ENCODE measurements at regions not wholly inside any gene's neighbourhood (a gene's known extent, or its start where the extent isn't known, plus 50 kb on each side); places are given as distances from the start of the nearest gene placed in this dataset.

DNA sequence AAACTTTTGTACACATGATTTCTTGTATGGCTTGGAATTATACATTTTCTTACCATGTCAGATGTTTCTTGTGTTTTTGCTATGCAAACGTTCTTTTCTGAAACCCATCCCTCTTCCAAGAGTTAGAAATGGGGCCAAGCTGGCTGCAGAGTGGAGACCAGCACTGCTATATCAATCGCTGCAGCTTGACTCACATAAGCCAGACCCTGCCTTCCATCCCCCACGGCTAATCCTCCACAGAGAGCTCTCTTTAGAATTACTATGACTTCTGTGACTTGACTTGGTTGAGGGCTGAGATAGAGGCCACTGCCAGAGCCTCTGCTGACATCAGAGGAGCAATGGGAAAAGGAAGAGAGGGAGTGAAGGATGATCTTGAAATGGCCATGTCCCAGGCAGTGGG, 147.9 kb downstream of the DACT1 start:
- no peak for DNase-seq

DNA sequence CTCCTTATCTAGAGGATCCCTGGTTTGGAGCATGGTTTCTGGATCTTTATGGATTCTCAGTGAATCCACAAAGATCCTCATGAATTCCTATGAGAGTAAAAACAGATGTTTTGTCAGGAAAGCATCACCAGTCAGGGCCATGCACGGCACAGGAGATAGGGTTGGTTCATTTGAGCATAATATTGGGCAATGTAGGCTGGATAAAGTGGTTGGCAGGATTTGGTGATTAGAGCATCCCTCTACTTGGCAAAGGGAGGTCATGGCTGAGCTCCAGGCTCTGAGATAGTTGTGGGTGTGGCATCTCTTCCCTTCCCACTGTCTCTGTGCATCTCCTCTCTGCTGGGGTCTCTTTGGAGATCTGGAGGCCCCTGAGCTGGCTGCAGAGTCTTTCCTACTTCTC, 149.8 kb downstream of the DACT1 start:
- no peak for DNase-seq

DNA sequence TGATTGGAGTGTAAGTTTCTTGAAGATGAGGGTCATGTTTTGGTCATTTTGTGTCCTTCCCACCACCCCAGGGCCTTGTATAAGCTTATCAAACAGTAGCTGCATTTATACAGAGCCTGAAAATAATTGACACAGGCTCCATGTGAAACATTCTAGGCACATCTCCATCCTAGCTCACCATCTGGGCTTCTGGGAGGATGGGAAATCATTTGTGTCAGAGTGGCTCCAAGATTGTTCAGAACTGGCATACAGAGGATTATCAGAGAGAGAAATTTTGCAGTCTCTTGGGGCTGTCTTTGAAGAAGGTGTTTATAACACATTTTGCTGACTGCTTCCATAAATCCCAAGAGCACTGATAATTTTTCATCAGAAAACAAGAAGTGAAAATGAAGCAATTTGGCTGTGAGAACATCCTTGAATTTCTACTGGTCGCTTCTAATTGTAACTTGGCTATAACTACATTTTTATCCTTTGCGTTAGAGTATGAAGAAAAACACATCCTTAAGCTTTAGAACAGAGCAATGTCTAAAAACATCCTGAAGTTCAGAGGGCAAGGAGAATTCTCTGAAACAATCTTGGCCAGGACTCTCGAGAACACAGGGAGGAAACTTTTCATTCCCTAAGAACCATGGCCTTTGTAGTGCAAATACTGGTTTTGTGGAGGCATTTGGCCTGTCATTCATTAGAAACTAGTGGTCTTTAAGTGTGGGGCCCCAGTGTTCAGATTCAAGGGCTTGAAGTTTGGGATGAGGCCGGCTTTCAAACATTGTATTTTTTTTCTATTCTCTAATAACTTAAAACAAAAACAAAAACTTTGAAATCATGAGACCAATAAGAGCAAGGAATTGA, 151.1 kb downstream of the DACT1 start:
- DNase-seq = no peak

DNA sequence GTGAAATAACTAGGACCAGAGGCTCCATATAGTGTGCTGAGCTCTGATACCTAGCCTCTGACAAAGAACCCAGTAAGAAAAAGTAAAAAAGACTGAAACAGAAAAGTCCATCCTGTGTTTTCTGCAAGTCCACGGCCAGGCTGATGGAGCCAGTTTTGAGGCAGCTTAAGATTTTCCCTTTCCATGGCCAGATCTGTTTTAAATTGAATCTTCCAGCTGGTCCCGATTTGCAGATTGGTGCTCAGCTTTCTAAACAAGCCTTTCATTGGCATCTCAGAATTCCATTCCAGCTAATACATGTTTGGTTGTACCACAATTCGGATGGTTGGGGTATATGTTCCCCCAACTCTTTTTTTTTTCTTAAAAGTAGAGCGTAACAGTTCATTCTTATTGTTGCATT, 152.0 kb downstream of the DACT1 start:
- no peak for DNase-seq

DNA sequence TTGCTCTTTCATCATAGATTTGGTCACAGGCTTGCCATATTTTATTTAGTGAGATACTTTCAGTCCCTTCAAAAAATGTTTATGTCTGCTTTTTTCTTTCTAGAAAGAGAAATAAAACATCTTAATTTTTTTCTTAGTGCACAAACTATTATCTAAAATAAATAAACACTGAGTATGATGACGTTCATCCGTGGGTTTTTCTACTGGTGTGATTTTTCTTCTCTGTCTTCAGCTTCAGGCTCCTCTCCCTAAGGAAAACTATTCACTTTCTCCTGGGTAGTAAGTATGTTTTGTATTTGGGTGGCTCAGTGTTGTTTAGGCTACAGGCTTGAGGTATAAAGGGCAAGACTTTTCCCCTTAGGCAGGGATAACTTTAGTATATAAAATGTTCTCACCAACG, 154.7 kb downstream of the DACT1 start:
- DNase-seq = no peak

DNA sequence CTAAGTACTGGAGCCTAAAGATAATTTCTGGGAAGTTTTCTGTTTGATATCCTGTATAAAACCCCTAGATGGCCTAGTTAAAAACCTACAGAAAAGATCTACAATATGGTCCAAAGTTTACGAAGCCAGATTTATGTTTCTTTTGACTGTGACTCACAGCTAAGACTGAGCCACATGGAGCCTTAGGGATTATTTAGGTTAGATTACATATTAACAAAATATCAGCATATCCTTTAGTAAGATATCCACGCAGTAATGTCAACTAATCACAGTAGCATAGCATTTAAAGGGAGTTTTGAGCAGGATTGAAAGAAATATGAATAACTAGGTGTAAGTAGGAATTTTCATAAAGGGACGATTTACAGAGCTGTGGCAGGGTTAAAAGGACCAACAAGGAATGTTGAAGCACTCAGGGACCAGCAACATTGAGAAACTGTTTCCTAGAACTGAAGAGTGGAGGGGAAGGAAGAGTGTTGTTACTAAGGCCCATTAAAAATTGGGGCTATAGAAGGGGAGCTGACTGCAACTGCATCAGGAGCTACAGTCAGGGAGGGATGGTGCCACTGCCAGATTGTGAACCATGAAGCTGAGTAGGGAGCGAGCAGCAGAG, 155.5 kb downstream of the DACT1 start:
- DNase-seq = no peak

DNA sequence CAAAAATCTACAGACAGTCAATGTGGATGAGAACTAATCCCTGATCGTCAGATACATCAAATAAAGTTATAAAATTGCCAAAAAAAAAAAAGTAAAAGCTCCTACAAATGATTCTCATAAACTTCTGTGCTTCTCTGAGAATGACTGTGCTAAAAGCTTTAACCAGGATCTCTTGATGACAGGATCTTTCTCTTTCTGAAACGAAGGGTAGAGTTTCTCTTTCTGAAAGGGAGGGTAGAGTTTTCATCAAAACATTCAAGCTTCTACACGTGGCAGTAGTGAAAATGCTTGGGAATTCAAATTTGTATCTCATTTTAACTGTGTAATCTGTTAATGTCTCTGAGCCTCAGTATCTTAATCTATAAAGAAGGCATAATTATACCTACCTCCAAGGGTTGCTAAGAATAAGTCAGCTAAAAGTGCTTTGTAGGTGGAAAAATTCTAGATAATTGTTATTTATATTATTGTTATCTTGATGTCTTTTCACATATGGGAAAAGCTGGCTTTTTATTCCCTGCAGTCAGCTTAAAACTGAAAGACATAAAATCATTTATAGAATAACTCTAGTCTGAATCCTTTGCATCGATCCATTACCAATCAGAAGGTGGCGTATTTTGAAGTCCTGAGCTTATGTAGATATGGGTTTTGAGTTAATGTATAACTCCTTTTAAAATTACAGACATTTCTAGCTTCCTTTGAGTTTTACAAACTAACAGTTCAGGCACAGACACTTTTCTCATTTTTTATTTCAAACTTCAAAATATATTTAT, 157.4 kb downstream of the DACT1 start:
- DNase-seq = no peak

DNA sequence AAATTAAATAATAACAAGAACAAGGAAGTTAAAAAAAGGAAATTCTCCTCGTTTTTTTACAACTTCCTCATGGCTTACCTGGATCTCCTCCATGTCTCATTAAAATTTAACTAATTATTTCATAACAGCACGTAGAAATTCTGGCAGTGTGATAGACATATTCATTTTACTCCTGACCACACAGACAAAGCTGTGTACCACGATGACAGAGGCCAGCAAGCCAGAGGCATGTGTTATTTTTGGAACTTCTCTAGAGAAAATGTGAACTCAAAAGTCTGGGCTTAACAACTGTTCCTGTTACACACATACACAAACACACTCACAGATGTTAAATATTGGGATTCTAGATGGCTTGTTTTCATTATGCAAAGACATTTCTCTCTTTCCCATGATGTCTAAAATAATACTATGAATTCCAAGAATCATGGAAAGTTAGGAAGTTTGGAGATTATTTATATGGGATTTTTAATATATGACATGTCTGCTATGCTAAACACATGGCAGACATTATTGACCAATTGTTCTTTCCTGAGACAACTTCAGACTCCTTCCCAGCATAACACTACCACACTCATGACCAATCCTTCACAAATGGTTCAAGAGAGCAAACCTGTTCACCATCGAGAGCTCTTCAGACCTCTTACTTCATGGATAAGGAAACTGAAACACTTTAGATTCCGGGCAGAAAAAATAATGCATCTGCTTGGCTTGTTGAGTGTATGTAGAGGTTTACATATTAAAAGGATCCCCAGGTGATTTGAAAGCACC, 158.7 kb downstream of the DACT1 start:
- peak; percentile 79 for DNase-seq

DNA sequence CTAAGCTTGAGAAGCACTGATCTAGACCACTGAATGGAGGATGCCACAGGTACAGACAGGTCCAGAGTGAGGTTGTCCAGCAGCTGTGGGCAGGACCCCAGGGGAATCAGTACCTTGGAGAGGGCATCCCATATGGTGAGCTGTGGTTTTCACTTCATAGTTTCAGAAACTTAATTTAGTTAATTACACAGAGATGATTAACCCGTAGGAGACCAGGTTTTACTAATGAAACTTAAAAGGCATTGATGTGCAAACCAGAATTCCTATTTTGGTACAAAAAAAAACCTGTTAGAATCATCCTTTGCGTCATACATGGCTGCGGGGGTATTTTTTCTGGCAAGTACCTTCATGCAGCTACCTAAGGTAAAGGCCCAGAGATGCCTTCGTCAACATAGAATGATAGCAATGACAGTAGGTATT, 159.3 kb downstream of the DACT1 start:
- DNase-seq = no peak

DNA sequence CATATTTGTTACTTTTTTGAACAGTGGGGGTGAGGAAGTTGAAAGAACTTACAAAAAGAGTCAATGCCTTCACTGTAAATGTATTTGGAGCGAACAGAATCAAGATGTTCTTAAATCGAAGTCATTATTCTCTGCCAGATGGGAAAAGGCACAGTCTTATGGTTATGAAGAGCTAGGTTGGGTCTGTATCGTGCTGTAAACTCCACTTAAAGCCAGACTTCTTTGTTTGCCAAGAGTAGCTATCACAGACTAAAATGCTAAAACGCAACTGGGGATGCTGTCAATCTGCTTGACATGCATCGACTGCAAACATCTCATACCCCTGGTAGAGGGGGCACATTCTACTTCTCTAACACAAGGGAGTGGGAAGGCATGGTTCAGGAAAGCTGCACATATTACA, 160.4 kb downstream of the DACT1 start:
- DNase-seq = peak in 1 of 2 experiments; percentile 25

DNA sequence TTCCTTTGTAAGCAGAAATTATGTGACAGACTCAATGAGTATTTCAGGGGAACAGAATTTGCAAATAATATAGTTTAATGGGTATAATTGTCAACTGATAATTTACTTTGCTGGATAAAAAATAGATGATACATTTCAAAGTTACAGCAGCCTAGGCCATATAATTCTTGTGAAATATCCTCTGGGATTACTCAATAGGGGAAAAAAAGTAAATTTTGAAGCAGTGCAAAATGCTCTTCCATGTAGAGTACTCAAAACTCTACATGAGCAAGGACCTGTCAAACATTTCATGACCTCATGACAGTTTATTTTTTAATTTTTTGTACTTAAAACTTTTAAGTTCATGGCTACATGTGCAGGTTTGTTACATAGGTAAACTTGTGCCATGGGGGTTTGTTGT, 163.3 kb downstream of the DACT1 start:
- no peak for DNase-seq

DNA sequence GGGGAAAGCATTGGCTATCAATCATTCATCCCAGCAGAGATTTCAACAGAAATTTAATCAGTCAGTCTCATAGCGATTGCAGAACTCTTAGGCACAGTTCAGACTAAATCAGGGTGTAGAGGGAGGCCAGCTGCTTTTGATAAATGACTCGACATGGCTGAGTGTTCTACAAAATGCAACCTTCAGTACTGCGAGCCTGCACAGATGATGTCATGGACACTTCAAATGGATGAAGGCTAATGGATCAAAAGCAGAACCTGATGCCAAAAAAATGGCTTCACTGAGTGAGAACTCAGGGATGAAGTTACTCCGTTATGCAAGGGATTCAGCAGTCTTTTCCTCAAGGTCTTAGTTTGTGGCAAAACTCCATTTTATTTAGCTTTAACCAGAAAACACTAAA, 167.3 kb downstream of the DACT1 start:
- peak; percentile 56 to 70 for DNase-seq

DNA sequence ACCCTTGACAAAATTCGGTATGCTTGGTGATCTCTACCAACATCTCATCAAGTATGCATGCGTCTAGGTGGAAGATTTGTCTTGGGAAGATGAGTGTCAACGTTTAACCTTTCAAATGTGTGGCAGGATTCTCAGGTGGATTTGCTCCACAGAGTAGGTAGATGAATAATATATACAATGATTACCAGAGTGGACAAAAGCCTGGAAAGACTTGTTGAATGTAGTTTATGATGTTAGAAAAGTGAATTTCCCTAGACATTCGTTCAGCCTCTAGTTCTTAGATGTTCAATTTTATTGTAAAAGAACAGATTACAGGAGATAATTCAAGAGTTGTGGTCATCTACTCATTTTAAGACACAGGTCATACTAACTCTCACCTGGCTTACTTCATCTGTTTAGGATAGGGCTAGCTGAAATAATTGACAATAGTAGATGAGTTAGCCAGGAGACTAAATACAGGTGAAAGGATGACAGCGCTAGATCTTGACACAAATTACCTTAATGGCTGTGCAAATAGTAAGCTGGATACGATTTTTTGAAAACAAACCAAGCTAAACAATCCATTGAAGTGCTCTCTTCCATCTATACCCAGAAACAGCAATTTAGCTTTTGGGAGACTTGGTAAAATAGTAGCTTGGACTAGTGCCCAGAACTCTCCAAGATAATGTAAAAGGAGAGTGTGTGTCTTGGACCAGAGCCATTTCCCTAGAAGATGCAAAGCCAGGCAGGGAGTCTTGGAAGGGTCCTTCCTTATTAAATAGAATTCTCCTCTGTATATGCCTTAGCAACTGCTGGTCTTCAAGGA, 168.0 kb downstream of the DACT1 start:
- peak; percentile 79 to 87 for DNase-seq

DNA sequence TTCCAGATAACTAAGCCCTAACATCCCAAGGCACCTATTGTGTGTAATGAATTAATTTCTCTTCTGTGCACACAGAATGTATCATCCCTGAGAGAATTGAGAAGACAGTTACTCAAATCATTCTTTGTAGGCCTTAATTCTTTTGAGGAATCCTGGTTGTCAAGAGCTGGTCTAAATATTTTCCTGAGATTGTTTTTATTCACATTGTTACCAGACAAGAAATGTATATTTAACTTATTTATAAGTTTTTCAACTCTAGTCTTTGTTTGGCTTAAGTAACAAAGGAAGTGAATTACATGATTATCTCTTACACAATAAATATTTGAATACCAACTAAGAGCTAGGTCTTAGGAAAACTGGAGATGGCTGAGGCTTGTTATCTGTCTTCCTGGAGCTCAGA, 169.4 kb downstream of the DACT1 start:
- no peak for DNase-seq

DNA sequence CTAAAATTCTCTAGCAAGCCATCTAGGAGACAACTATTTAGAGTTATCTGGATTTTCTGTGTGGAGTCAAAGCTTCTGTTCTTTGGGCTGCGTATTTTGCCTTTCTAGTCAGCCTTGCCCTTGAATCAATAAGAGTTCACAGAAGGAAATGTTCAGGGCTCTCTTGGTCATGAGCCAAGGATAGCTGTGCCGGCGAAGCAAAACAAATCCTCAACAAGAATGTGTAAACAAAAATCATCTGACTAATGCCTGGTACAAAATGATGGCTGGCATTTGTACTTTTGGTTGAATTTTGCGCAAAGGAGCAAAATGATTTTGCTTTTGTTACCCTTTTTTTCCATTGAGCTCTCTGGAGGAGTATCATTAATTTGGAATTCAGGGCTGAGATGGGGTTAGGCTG, 171.1 kb downstream of the DACT1 start:
- DNase-seq = no peak

DNA sequence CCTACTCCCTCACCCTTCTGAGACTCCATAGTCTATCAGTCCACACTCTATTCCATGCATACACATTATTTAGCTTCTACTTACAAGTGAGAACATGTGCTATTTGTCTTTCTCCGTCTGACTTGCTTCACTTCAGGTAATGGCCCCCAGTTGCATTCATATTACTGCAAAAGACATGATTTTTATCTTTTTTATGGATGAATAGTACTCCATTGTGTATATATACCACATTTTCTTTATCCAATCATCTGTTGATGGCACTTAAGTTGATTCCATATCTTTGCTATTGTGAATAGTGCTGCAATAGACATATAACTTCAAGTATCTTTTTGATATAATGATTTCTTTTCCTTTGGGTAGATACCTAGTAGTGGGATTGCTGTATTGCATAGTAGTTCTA, 171.8 kb downstream of the DACT1 start:
- no peak for DNase-seq

DNA sequence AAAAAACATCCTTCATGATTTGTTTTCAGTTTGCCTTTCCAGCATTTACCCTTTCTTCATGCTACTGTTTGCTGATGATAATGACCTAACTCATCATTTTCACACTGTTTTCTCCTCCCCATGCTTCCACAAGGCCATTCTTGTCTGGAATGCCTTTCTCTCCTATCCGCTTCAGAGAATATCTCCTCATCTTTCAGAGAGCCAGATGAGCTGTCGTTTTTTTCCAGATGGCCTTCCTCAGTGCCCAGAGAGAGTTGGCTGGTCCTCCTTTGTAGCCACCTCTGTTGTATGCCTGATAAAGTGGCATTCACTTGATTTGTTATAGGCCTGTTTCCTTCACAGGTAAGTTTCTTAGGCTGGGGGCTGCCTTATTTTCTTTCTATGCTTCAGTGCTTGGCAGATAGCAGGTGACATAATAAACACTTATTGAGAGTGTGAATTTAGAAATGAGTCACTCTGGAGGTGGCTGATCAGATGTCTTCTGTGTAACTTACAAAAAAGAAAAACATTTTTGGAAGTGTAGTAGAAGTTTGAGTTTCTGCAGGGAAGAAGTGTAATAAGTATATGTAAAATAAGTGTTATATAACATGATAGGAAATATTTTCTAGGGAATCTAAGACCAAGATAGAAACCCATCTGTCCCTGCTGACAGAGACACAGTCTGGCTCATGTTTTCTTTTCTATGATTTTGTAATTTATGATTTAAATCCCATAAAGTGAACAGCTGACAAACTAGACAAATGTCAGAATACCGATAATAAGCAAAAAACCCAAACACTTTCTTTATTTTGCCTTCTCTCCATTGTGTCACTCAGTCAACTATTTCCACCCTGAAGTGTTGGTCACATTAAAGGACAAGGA, 174.5 kb downstream of the DACT1 start:
- no peak for DNase-seq

DNA sequence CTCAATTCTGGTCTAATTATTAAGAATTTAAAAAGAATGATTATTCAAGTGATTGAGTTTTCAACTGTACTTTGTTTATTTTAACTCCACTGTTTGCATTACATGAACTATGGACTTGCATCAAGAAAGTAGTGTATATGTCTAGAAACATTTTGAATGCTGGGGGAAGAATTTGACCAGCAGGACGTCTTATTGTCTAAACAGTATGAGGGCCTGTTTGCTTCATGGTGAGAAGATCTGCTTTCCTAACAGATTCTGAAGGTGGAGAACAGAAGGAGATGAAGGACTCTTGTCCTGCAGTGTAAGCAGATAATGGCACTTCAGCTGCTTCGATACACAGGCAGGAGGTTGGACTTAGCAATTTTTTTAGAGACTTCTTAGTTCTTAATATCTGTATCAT, 176.0 kb downstream of the DACT1 start:
- DNase-seq = no peak

DNA sequence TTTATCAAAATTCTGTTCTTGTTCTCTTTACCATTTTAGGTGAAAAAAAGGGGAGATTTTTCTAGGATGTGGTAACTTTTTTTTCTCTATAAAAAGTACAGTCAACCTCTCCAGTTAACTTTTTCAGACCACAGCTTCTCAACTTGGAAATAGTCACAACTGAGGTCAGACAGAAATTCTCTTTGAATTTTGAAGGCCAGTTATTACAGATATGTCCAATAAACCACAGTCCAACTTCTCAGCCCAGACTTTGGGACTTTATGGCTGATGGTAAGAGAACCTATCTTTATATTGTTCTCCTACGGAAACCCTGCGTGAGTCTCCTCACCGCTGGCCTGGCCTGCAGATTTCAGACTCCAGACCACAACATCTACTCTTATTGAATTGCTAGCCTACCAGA, 176.7 kb downstream of the DACT1 start:
- no peak for DNase-seq

DNA sequence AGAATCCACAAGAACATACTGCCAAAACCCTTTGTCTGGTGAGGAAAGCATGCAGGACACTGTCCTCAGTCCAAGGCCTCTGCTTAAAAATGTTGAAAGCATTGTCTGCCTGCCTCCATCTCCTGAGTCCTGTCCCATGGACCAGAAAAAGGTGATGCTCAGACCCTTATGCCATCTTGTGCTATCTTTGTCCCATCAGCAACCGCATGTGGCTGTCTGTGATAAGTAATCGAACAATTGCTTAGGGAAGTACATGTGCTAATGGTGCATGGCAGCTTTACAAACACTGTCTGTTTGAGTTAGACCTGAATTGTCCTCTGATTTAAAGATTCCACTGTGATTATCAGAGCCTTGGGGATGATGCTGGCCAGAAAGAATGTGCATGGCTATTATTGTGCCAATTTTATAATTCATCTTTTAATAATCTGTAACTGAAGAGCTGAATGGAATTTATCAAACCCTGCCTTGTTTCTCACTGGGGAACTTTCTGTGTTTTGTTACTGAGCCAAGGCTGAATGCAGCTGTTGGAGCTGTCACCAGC, 177.5 kb downstream of the DACT1 start:
- no peak for DNase-seq

DNA sequence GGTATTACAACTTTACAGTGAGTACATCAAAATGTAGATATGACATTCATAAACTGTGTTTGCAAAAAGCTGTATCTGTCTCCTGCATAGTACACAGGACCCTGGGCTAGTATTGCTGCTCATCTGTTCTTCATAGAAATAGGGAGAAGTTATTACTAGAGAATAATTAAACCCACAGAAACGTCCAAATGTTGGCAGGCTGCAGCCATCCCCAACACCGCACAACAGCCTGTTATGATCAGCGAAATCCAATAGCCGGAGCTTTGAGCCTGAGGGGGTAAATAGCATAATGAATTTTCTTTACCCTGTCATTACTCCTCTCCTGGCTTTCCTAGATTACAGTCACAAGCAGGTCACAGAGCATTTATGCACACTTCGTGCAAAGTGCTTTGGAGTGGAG, 178.0 kb downstream of the DACT1 start:
- DNase-seq = no peak

Measured in NCI-H187 (cell line).